Trophoblast cell (in vitro differentiated cells and primary cell): ENCODE measurements at regions not wholly inside any gene's neighbourhood (a gene's known extent, or its start where the extent isn't known, plus 50 kb on each side); places are given as distances from the start of the nearest gene placed in this dataset.

ENCODE experiments used
- DNase-seq, 2 donors: peaks; one replicate each; pipeline ENCODE4 v3.0.0-alpha.2; 2016
- H2AFZ ChIP-seq: 2 replicates; pipeline ENCODE4 v1.6.1; 2013; ENCODE audit warnings: low read length, moderate library complexity, mild to moderate bottlenecking; ENCODE audit not compliant: insufficient read depth, poor library complexity
- H2AK5ac ChIP-seq: 2 replicates; pipeline ENCODE4 v1.6.1; 2013; ENCODE audit warnings: mild to moderate bottlenecking, low read length
- H2BK120ac ChIP-seq: 2 replicates; pipeline ENCODE4 v1.6.1; 2013; ENCODE audit warnings: low read length, mild to moderate bottlenecking, moderate library complexity; ENCODE audit not compliant: insufficient read depth, poor library complexity
- H2BK12ac ChIP-seq: 2 replicates; pipeline ENCODE4 v1.6.1; 2013; ENCODE audit warnings: mild to moderate bottlenecking, low read length, moderate library complexity
- H2BK5ac ChIP-seq: 2 replicates; pipeline ENCODE4 v1.6.1; 2013; ENCODE audit warnings: low read length, low read depth, moderate library complexity, mild to moderate bottlenecking; ENCODE audit not compliant: poor library complexity
- H3K14ac ChIP-seq: 2 replicates; pipeline ENCODE4 v1.6.1; 2013; ENCODE audit warnings: mild to moderate bottlenecking, low read length
- H3K18ac ChIP-seq: 2 replicates; pipeline ENCODE4 v1.6.1; 2013; ENCODE audit warnings: mild to moderate bottlenecking, low read length
- H3K23ac ChIP-seq: 2 replicates; pipeline ENCODE4 v1.6.1; 2013; ENCODE audit warnings: low read length
- H3K27ac ChIP-seq: 2 replicates; pipeline ENCODE4 v1.5.1; 2013; ENCODE audit warnings: low read depth, mild to moderate bottlenecking, inconsistent platforms, low read length, moderate library complexity
- H3K27me3 ChIP-seq: 2 replicates; pipeline ENCODE4 v1.6.1; 2013; ENCODE audit warnings: inconsistent platforms, mild to moderate bottlenecking, low read length, moderate library complexity; ENCODE audit not compliant: insufficient read depth
- H3K36me3 ChIP-seq, 2 experiments: 1 replicate in 1 of 2; 2 replicates in 1 of 2; pipeline ENCODE4 v1.6.1; 2013; ENCODE audit warnings: low read length in 2 of 2, mild to moderate bottlenecking in 2 of 2, moderate library complexity in 1 of 2; ENCODE audit not compliant: insufficient read depth in 2 of 2, control insufficient read depth in 1 of 2
- H3K4ac ChIP-seq: 2 replicates; pipeline ENCODE4 v1.6.1; 2013; ENCODE audit warnings: low read depth, mild to moderate bottlenecking, low read length, moderate library complexity
- H3K4me1 ChIP-seq, 2 experiments: 1 replicate in 1 of 2; 2 replicates in 1 of 2; pipeline ENCODE4 v1.6.1; 2013; ENCODE audit warnings: low read length in 2 of 2, mild to moderate bottlenecking in 2 of 2, moderate library complexity in 1 of 2; ENCODE audit not compliant: insufficient read depth in 2 of 2, control insufficient read depth in 1 of 2
- H3K4me2 ChIP-seq: 2 replicates; pipeline ENCODE4 v1.6.1; 2013; ENCODE audit warnings: inconsistent platforms, mild to moderate bottlenecking, low read length, moderate library complexity
- H3K4me3 ChIP-seq: 2 replicates; pipeline ENCODE4 v1.5.1; 2013; ENCODE audit warnings: mild to moderate bottlenecking, low read depth, low read length, inconsistent platforms
- H3K79me1 ChIP-seq: one replicate; pipeline ENCODE4 v1.6.1; 2013; ENCODE audit warnings: low read length
- H3K79me2 ChIP-seq: 2 replicates; pipeline ENCODE4 v1.6.1; 2013; ENCODE audit warnings: low read length, mild to moderate bottlenecking; ENCODE audit not compliant: control insufficient read depth, insufficient read depth, poor library complexity
- H3K9ac ChIP-seq: 2 replicates; pipeline ENCODE4 v1.6.1; 2013; ENCODE audit warnings: mild to moderate bottlenecking, low read length
- H3K9me3 ChIP-seq: 2 replicates; pipeline ENCODE4 v1.6.1; 2013; ENCODE audit warnings: low read depth, mild to moderate bottlenecking, control low read depth, inconsistent platforms, low read length; ENCODE audit not compliant: insufficient read depth
- H4K12ac ChIP-seq: 2 replicates; pipeline ENCODE4 v1.6.1; 2013; ENCODE audit warnings: low read depth, mild to moderate bottlenecking, low read length, moderate library complexity
- H4K8ac ChIP-seq: 2 replicates; pipeline ENCODE4 v1.6.1; 2013; ENCODE audit warnings: low read depth, mild to moderate bottlenecking, low read length, moderate library complexity
- H4K91ac ChIP-seq: one replicate; pipeline ENCODE4 v1.6.1; 2013; ENCODE audit warnings: low read depth, mild to moderate bottlenecking, low read length, moderate library complexity
- WGBS: extraction: QIAGEN DNeasy Blood & Tissue Kit; methylation state at CpG from one replicate; pipeline ENCODE4 v1.1.7; 2013; ENCODE audit warnings: missing lambda C conversion rate; ENCODE audit not compliant: insufficient read length, insufficient coverage; ENCODE audit errors: extremely low coverage; 5-methylcytosine and 5-hydroxymethylcytosine counted together

GRCh38 chr10:113290137-113290536, 262.7 kb upstream of the HABP2 start:
- no peak overlapping the region for H3K18ac ChIP-seq
- no CpG with 5 or more reads among the region's 1 CpG for WGBS
- no peak overlapping the region for H2BK12ac ChIP-seq
- H4K12ac ChIP-seq, result no peak overlapping the region
- no peak overlapping the region for H2AFZ ChIP-seq
- H2BK5ac ChIP-seq, result no peak overlapping the region
- H3K9me3 ChIP-seq, result peaks cover 2% of the 10 kb centered on the region
- H3K9ac ChIP-seq, result no peak overlapping the region
- no peaks in the 10 kb centered on the region for H3K79me2 ChIP-seq
- no peaks in the 10 kb centered on the region for H3K79me1 ChIP-seq
- no peak overlapping the region for H4K91ac ChIP-seq
- H3K14ac ChIP-seq, result no peak overlapping the region
- H3K36me3 ChIP-seq, result no peaks in the 10 kb centered on the region
- H3K4me3 ChIP-seq, result no peak overlapping the region
- H4K8ac ChIP-seq, result no peak overlapping the region
- H3K27me3 ChIP-seq, result no peaks in the 10 kb centered on the region
- H2AK5ac ChIP-seq, result no peak overlapping the region
- no peak for DNase-seq
- H3K27ac ChIP-seq, result no peak overlapping the region
- no peak overlapping the region for H3K23ac ChIP-seq
- no peak overlapping the region for H3K4ac ChIP-seq
- H3K4me2 ChIP-seq, result no peak overlapping the region
- no peaks in the 10 kb centered on the region for H3K4me1 ChIP-seq
- no peak overlapping the region for H2BK120ac ChIP-seq

GRCh38 chr10:113291413-113291812, 261.4 kb upstream of the HABP2 start:
- Histone ChIP-seq H3K9me3 (peaks cover 2% of the 10 kb centered on the region), H4K8ac (no peak overlapping the region), H3K79me1 (peaks cover 3% of the 10 kb centered on the region), H2BK120ac (no peak overlapping the region), H3K27ac (no peak overlapping the region), H3K14ac (no peak overlapping the region), H3K18ac (no peak overlapping the region), H3K36me3 (no peaks in the 10 kb centered on the region), H3K4ac (no peak overlapping the region), H3K4me3 (no peak overlapping the region), H4K12ac (no peak overlapping the region), H3K4me2 (no peak overlapping the region), H2AFZ (no peak overlapping the region), H3K9ac (no peak overlapping the region), H3K23ac (no peak overlapping the region), H2BK12ac (no peak overlapping the region), H2BK5ac (no peak overlapping the region), H4K91ac (no peak overlapping the region), H3K79me2 (no peaks in the 10 kb centered on the region), H3K27me3 (no peaks in the 10 kb centered on the region), H3K4me1 (no peaks in the 10 kb centered on the region), H2AK5ac (no peak overlapping the region)
- WGBS, result 100% methylated on average over 1 of the region's 2 CpGs
- DNase-seq, result no peak

GRCh38 chr10:113292086-113292485, 260.8 kb upstream of the HABP2 start:
- no peaks in the 10 kb centered on the region for H3K36me3 ChIP-seq
- no peak overlapping the region for H3K4me2 ChIP-seq
- H3K79me2 ChIP-seq, result no peaks in the 10 kb centered on the region
- no peak overlapping the region for H3K4ac ChIP-seq
- H3K9me3 ChIP-seq, result peaks cover 2% of the 10 kb centered on the region
- H2AK5ac ChIP-seq, result no peak overlapping the region
- no peak overlapping the region for H3K14ac ChIP-seq
- no peaks in the 10 kb centered on the region for H3K4me1 ChIP-seq
- H3K27ac ChIP-seq, result no peak overlapping the region
- DNase-seq, result no peak
- H2BK120ac ChIP-seq, result no peak overlapping the region
- H3K79me1 ChIP-seq, result peaks cover 3% of the 10 kb centered on the region
- H2AFZ ChIP-seq, result no peak overlapping the region
- no CpG with 5 or more reads among the region's 3 CpGs for WGBS
- H3K27me3 ChIP-seq, result no peaks in the 10 kb centered on the region
- no peak overlapping the region for H4K12ac ChIP-seq
- no peak overlapping the region for H3K23ac ChIP-seq
- no peak overlapping the region for H2BK12ac ChIP-seq
- no peak overlapping the region for H3K18ac ChIP-seq
- H2BK5ac ChIP-seq, result no peak overlapping the region
- H3K4me3 ChIP-seq, result no peak overlapping the region
- no peak overlapping the region for H4K8ac ChIP-seq
- H3K9ac ChIP-seq, result no peak overlapping the region
- no peak overlapping the region for H4K91ac ChIP-seq

GRCh38 chr10:113292743-113293142, 260.1 kb upstream of the HABP2 start:
- H3K9ac ChIP-seq, result no peak overlapping the region
- H3K79me2 ChIP-seq, result no peaks in the 10 kb centered on the region
- no peak overlapping the region for H4K12ac ChIP-seq
- peak overlapping the region; percentile 51 for H2BK12ac ChIP-seq
- H4K8ac ChIP-seq, result no peak overlapping the region
- H3K14ac ChIP-seq, result no peak overlapping the region
- H3K9me3 ChIP-seq, result no peaks in the 10 kb centered on the region
- no peak overlapping the region for H3K23ac ChIP-seq
- H3K36me3 ChIP-seq, result no peaks in the 10 kb centered on the region
- H3K4me3 ChIP-seq, result no peak overlapping the region
- no peaks in the 10 kb centered on the region for H3K27me3 ChIP-seq
- peaks cover 3 to 5% of the 10 kb centered on the region in 2 experiments for H3K4me1 ChIP-seq
- H3K18ac ChIP-seq, result no peak overlapping the region
- H3K4me2 ChIP-seq, result no peak overlapping the region
- DNase-seq, result no peak
- H3K79me1 ChIP-seq, result peaks cover 6% of the 10 kb centered on the region
- no peak overlapping the region for H4K91ac ChIP-seq
- H2BK120ac ChIP-seq, result no peak overlapping the region
- no peak overlapping the region for H2AK5ac ChIP-seq
- H3K4ac ChIP-seq, result no peak overlapping the region
- H2AFZ ChIP-seq, result no peak overlapping the region
- H3K27ac ChIP-seq, result no peak overlapping the region
- no CpG with 5 or more reads among the region's 5 CpGs for WGBS
- no peak overlapping the region for H2BK5ac ChIP-seq
